GM23338 (cell line): ENCODE measurements at regions not wholly inside any gene's neighbourhood (a gene's known extent, or its start where the extent isn't known, plus 50 kb on each side); places are given as distances from the start of the nearest gene placed in this dataset.
"Not testable (repeated sequence)": the region's sequence is repeated elsewhere in the genome, so short reads cannot be mapped to it uniquely, and the experiment has no call there.

Source experiments
- ATAC-seq: fragments of 200-7000 bp; cut with Tn5 transposase; 3 replicates; pipeline ENCODE4 v1.9.1; 2020
- DNase-seq: peaks from one replicate; pipeline ENCODE4 v3.0.0-alpha.2; 2015; ENCODE audit warnings: low spot score
- H2AFZ ChIP-seq: fragments of 200-600 bp; sonication (generic); 2 replicates; pipeline ENCODE4 v1.8.0; 2016; ENCODE audit warnings: antibody characterized with exemption, mild to moderate bottlenecking, moderate library complexity
- H3F3A ChIP-seq: fragments of 200-600 bp; sonication (generic); replicated peaks from 2 replicates; pipeline ENCODE4 v1.8.0; 2017; ENCODE audit warnings: antibody characterized with exemption, mixed run types, low read depth
- H3K27ac ChIP-seq: fragments of 200-600 bp; sonication (generic); 2 replicates; pipeline ENCODE4 v1.6.1; 2016; ENCODE audit warnings: low read depth
- H3K27me3 ChIP-seq: fragments of 200-600 bp; sonication (generic); 2 replicates; pipeline ENCODE4 v1.8.0; 2016; ENCODE audit warnings: mild to moderate bottlenecking, mixed run types, moderate library complexity; ENCODE audit not compliant: insufficient read depth
- H3K36me3 ChIP-seq: fragments of 200-600 bp; sonication (generic); 2 replicates; pipeline ENCODE4 v1.8.0; 2016; ENCODE audit warnings: mild to moderate bottlenecking; ENCODE audit not compliant: insufficient read depth
- H3K4me1 ChIP-seq: fragments of 200-600 bp; sonication (generic); 2 replicates; pipeline ENCODE4 v1.8.0; 2016; ENCODE audit warnings: mild to moderate bottlenecking, moderate library complexity; ENCODE audit not compliant: insufficient read depth
- H3K4me2 ChIP-seq: fragments of 200-600 bp; sonication (generic); 2 replicates; pipeline ENCODE4 v1.7.1; 2017; ENCODE audit warnings: mixed run types
- H3K4me3 ChIP-seq: fragments of 200-600 bp; sonication (generic); 2 replicates; pipeline ENCODE4 v1.6.1; 2016; ENCODE audit warnings: mixed run types
- H3K79me2 ChIP-seq: fragments of 200-600 bp; sonication (generic); replicated peaks from 2 replicates; pipeline ENCODE4 v1.8.0; 2017; ENCODE audit warnings: mild to moderate bottlenecking; ENCODE audit not compliant: insufficient read depth
- H3K9me2 ChIP-seq: fragments of 200-600 bp; sonication (generic); 2 replicates; pipeline ENCODE4 v1.8.0; 2017; ENCODE audit not compliant: insufficient read depth
- H4K20me1 ChIP-seq: fragments of 200-600 bp; sonication (generic); replicated peaks from 2 replicates; pipeline ENCODE4 v1.8.0; 2017; ENCODE audit warnings: mild to moderate bottlenecking; ENCODE audit not compliant: insufficient read depth
- H3K27ac Mint-ChIP-seq: 2 replicates; pipeline ENCODE4 v1.8.0; 2020; ENCODE audit warnings: inconsistent platforms, mild to moderate bottlenecking, moderate library complexity, mixed read lengths
- H3K27me3 Mint-ChIP-seq: 3 replicates; pipeline ENCODE4 v1.8.0; 2022; ENCODE audit warnings: low read depth, mild to moderate bottlenecking, moderate library complexity, mixed read lengths, inconsistent platforms; ENCODE audit not compliant: insufficient read depth, poor library complexity
- H3K36me3 Mint-ChIP-seq: 3 replicates; pipeline ENCODE4 v1.8.0; 2021; ENCODE audit warnings: low read depth, mild to moderate bottlenecking, inconsistent platforms, moderate library complexity, mixed read lengths
- H3K4me1 Mint-ChIP-seq: 3 replicates; pipeline ENCODE4 v1.8.0; 2020; ENCODE audit warnings: mild to moderate bottlenecking, inconsistent platforms, mixed read lengths
- H3K4me3 Mint-ChIP-seq: 3 replicates; pipeline ENCODE4 v1.8.0; 2021; ENCODE audit warnings: moderate library complexity, mild to moderate bottlenecking, inconsistent platforms, mixed read lengths
- H3K9me3 Mint-ChIP-seq: 3 replicates; pipeline ENCODE4 v1.8.0; 2020; ENCODE audit warnings: moderate library complexity, mild to moderate bottlenecking, inconsistent platforms, mixed read lengths
- ETS1 ChIP-seq: IDR thresholded peaks from 2 replicates; pipeline ENCODE4 v1.6.1; 2016; ENCODE audit warnings: antibody characterized with exemption
- JUNB ChIP-seq: IDR thresholded peaks from one replicate; pipeline ENCODE4 v1.6.1; 2016; ENCODE audit warnings: antibody characterized with exemption; ENCODE audit not compliant: unreplicated experiment
- POLR2AphosphoS5 ChIP-seq: IDR thresholded peaks from 2 replicates; pipeline ENCODE4 v1.6.1; 2016; ENCODE audit warnings: antibody characterized with exemption, low read depth
- ZNF114 ChIP-seq: fragments of 250-450 bp; sonication (Bioruptor Pico); IDR thresholded peaks from 2 replicates; pipeline ENCODE4 v1.5.0; 2020; ENCODE audit warnings: mild to moderate bottlenecking, moderate library complexity
- TF ChIP-seq, protein P1 (sequence below): fragments of 250-450 bp; sonication (Bioruptor Pico); IDR thresholded peaks from 2 replicates; pipeline ENCODE4 v1.5.0; 2020; ENCODE audit warnings: mild to moderate bottlenecking, moderate library complexity
- TF ChIP-seq, protein P2 (sequence below), 2 experiments: fragments of 200-600 bp in 1 of 2; sonication (generic) in 1 of 2; conservative IDR thresholded peaks; 2 replicates each; pipeline versions ENCODE4 v1.5.1 to v1.6.1; 2016 to 2017; ENCODE audit warnings: antibody characterized with exemption in 2 of 2, low read depth in 2 of 2, mild to moderate bottlenecking in 2 of 2, moderate library complexity in 1 of 2

DNA sequence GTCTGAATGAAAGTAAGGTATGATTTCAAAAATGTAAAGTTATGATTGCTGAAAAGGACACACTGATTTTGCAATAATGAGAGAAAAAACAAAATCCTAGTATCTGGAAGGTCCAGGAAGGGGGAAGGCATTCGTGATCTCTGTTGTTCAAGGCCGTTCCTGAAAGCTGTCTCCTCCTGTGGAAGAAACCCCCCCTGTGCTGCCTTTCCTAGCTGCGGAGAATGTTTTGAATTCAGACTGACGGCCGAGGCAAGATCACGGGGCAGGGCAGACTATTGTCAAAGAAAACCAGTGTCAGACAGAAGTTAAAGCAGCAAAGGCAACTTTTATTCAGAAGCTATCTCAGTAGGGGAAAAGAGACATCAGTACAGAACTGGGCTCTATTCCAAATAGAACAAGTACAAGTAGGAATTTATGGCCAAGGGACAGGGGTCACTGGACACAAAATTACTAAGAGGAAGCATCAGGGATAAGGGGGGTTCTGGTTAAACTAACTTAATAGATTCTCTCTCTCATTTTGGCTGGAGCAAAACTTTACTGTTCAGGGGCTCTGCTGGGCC is 61.9 kb upstream of the IGFBPL1 start:
- H3K79me2 ChIP-seq: no peaks in the 10 kb centered on the region
- H3K4me1 Mint-ChIP-seq: peaks cover 49% of the 10 kb centered on the region
- peak overlapping the region; percentile 24; the same call in 1 of the 2 replicates for H3K4me2 ChIP-seq
- 0 out of 3 replicates have a peak, but pooled peaks cover 2% of the 10 kb centered on the region for H3K9me3 Mint-ChIP-seq
- peak overlapping the region; percentile 19; the same call in 1 of the 3 replicates for H3K4me3 Mint-ChIP-seq
- H3K27me3 ChIP-seq: no peaks in the 10 kb centered on the region
- no peak overlapping the region for H3K4me3 ChIP-seq
- H3K27ac Mint-ChIP-seq: peak overlapping the region; percentile 77
- H3K27ac ChIP-seq: peak overlapping the region; percentile 88
- H3K9me2 ChIP-seq: no peaks in the 10 kb centered on the region
- H3K4me1 ChIP-seq: peaks cover 32% of the 10 kb centered on the region
- peaks cover 5% of the 10 kb centered on the region for H3K27me3 Mint-ChIP-seq
- no peak overlapping the region for H2AFZ ChIP-seq
- H3K36me3 ChIP-seq: no peaks in the 10 kb centered on the region
- DNase-seq: peak; percentile 22
- H3F3A ChIP-seq: peaks cover 9% of the 10 kb centered on the region; the same call in 1 of the 2 replicates
- no peak for TF ChIP-seq ZNF114 (CRISPR knock-in tag)
- TF ChIP-seq POLR2AphosphoS5: no peak
- TF ChIP-seq, protein P1, sequence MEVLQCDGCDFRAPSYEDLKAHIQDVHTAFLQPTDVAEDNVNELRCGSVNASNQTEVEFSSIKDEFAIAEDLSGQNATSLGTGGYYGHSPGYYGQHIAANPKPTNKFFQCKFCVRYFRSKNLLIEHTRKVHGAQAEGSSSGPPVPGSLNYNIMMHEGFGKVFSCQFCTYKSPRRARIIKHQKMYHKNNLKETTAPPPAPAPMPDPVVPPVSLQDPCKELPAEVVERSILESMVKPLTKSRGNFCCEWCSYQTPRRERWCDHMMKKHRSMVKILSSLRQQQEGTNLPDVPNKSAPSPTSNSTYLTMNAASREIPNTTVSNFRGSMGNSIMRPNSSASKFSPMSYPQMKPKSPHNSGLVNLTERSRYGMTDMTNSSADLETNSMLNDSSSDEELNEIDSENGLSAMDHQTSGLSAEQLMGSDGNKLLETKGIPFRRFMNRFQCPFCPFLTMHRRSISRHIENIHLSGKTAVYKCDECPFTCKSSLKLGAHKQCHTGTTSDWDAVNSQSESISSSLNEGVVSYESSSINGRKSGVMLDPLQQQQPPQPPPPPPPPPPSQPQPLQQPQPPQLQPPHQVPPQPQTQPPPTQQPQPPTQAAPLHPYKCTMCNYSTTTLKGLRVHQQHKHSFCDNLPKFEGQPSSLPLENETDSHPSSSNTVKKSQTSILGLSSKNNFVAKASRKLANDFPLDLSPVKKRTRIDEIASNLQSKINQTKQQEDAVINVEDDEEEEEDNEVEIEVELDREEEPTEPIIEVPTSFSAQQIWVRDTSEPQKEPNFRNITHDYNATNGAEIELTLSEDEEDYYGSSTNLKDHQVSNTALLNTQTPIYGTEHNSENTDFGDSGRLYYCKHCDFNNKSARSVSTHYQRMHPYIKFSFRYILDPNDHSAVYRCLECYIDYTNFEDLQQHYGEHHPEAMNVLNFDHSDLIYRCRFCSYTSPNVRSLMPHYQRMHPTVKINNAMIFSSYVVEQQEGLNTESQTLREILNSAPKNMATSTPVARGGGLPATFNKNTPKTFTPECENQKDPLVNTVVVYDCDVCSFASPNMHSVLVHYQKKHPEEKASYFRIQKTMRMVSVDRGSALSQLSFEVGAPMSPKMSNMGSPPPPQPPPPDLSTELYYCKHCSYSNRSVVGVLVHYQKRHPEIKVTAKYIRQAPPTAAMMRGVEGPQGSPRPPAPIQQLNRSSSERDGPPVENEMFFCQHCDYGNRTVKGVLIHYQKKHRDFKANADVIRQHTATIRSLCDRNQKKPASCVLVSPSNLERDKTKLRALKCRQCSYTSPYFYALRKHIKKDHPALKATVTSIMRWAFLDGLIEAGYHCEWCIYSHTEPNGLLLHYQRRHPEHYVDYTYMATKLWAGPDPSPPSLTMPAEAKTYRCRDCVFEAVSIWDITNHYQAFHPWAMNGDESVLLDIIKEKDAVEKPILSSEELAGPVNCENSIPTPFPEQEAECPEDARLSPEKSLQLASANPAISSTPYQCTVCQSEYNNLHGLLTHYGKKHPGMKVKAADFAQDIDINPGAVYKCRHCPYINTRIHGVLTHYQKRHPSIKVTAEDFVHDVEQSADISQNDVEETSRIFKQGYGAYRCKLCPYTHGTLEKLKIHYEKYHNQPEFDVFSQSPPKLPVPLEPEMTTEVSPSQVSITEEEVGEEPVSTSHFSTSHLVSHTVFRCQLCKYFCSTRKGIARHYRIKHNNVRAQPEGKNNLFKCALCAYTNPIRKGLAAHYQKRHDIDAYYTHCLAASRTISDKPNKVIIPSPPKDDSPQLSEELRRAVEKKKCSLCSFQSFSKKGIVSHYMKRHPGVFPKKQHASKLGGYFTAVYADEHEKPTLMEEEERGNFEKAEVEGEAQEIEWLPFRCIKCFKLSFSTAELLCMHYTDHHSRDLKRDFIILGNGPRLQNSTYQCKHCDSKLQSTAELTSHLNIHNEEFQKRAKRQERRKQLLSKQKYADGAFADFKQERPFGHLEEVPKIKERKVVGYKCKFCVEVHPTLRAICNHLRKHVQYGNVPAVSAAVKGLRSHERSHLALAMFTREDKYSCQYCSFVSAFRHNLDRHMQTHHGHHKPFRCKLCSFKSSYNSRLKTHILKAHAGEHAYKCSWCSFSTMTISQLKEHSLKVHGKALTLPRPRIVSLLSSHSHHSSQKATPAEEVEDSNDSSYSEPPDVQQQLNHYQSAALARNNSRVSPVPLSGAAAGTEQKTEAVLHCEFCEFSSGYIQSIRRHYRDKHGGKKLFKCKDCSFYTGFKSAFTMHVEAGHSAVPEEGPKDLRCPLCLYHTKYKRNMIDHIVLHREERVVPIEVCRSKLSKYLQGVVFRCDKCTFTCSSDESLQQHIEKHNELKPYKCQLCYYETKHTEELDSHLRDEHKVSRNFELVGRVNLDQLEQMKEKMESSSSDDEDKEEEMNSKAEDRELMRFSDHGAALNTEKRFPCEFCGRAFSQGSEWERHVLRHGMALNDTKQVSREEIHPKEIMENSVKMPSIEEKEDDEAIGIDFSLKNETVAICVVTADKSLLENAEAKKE: no peak
- TF ChIP-seq, protein P2, sequence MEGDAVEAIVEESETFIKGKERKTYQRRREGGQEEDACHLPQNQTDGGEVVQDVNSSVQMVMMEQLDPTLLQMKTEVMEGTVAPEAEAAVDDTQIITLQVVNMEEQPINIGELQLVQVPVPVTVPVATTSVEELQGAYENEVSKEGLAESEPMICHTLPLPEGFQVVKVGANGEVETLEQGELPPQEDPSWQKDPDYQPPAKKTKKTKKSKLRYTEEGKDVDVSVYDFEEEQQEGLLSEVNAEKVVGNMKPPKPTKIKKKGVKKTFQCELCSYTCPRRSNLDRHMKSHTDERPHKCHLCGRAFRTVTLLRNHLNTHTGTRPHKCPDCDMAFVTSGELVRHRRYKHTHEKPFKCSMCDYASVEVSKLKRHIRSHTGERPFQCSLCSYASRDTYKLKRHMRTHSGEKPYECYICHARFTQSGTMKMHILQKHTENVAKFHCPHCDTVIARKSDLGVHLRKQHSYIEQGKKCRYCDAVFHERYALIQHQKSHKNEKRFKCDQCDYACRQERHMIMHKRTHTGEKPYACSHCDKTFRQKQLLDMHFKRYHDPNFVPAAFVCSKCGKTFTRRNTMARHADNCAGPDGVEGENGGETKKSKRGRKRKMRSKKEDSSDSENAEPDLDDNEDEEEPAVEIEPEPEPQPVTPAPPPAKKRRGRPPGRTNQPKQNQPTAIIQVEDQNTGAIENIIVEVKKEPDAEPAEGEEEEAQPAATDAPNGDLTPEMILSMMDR (conservative IDR thresholded peaks at IDR 0.05; ENCODE audit: low read depth in 2 of 2): no peak
- no peak for TF ChIP-seq JUNB
- no peak for TF ChIP-seq ETS1
- ATAC-seq: peak; percentile 4; the same call in 2 of the 3 replicates
- no peaks in the 10 kb centered on the region for H4K20me1 ChIP-seq
- H3K36me3 Mint-ChIP-seq: no peaks in the 10 kb centered on the region

DNA sequence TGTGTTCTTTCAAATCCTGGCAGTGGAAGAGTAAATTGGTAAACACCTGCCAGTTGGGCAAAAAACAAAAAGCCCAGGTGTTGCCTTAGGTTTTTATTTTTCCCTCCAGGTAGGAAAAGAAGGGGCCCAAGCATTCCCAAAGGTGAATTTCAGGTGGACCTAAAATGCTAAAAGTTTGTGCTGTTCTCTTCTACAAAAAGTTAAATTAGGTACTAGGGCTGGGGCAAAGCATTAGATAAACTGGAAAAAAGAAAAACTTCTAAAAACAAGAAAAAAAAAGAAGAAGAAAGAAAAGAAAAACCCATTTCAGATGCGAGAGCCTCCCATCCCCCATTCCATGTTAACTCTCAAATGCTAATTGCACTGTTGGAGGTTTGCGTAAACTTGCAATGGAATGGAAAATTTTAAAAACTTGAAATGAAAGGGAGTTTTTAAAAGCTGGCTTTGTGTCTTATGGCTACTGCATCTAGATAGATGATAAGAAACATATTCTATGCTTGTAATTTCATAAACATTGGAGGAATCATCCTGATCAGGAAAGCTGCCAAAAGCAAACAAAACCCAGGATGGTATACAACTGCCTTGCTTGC is 59.9 kb upstream of the IGFBPL1 start:
- Mint-ChIP-seq H3K4me1 (peaks cover 43% of the 10 kb centered on the region), H3K27ac (peak overlapping the region; percentile 82), H3K4me3 (peak overlapping the region; percentile 69)
- H3F3A ChIP-seq, H3K27me3 ChIP-seq, H2AFZ ChIP-seq, H3K36me3 ChIP-seq, H3K79me2 ChIP-seq, H3K36me3 Mint-ChIP-seq, H3K27me3 Mint-ChIP-seq, H3K9me2 ChIP-seq, H4K20me1 ChIP-seq, H3K9me3 Mint-ChIP-seq: not testable (repeated sequence)
- H3K4me3 ChIP-seq: peak overlapping the region; percentile 29
- peaks cover 32% of the 10 kb centered on the region for H3K4me1 ChIP-seq
- H3K4me2 ChIP-seq: peak overlapping the region; percentile 25
- ATAC-seq (peak; percentile 5; the same call in 1 of the 3 replicates), DNase-seq (peak; percentile 62)
- H3K27ac ChIP-seq: peak overlapping the region; percentile 70
